Immature natural killer cell (primary cell): ENCODE measurements at regions not wholly inside any gene's neighbourhood (a gene's known extent, or its start where the extent isn't known, plus 50 kb on each side); places are given as distances from the start of the nearest gene placed in this dataset.
"Not testable (repeated sequence)": the region's sequence is repeated elsewhere in the genome, so short reads cannot be mapped to it uniquely, and the experiment has no call there.

ENCODE experiments used
- DNase-seq, 3 donors: peaks; one replicate each; pipeline ENCODE4 v3.0.0; 2022; ENCODE audit warnings: mixed read lengths in 1 of 3
- H3K27ac Mint-ChIP-seq, 6 donors: one replicate each; pipeline ENCODE4 v1.8.0; 2020; ENCODE audit warnings: mixed read lengths in 6 of 6, mild to moderate bottlenecking in 5 of 6, inconsistent platforms in 4 of 6, moderate library complexity in 3 of 6
- H3K27me3 Mint-ChIP-seq, 3 donors: one replicate each; pipeline ENCODE4 v1.8.0; 2020 to 2021; ENCODE audit warnings: low read depth in 3 of 3, mild to moderate bottlenecking in 3 of 3, mixed read lengths in 3 of 3, moderate library complexity in 3 of 3, inconsistent platforms in 1 of 3
- H3K36me3 Mint-ChIP-seq, 3 donors: one replicate each; pipeline ENCODE4 v1.8.0; 2020; ENCODE audit warnings: mixed read lengths in 3 of 3, inconsistent platforms in 2 of 3, mild to moderate bottlenecking in 2 of 3
- H3K4me1 Mint-ChIP-seq, 2 donors: one replicate each; pipeline ENCODE4 v1.8.0; 2020; ENCODE audit warnings: inconsistent platforms in 2 of 2, mild to moderate bottlenecking in 2 of 2, mixed read lengths in 2 of 2, moderate library complexity in 1 of 2
- H3K4me3 Mint-ChIP-seq, 5 donors: one replicate each; pipeline ENCODE4 v1.8.0; 2020; ENCODE audit warnings: mild to moderate bottlenecking in 5 of 5, mixed read lengths in 5 of 5, inconsistent platforms in 3 of 5, moderate library complexity in 3 of 5
- H3K9me3 Mint-ChIP-seq, 6 donors: one replicate each; pipeline ENCODE4 v1.8.0; 2020; ENCODE audit warnings: mild to moderate bottlenecking in 6 of 6, mixed read lengths in 6 of 6, inconsistent platforms in 4 of 6, moderate library complexity in 3 of 6

DNA sequence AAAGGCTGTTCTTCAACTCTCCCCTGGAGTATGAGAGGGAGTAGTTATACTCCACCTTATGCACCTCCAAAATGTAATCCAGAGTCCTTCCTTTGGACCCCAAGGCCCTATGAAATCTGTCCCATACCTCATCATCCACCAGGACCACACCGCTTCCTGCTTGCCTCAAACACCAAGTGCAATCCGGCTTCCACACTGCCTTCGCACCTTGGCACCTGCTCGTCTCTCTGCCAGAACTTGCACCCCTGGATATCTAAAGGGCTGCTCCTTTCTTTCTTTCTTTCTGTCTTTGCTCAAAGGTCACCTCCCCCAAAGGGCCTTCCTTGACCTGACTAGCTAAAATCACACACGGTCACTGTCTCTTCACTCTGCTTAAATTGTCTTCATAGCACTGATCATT, 63.9 kb upstream of the SHB start:
- no peaks in the 10 kb centered on the region for H3K4me1 Mint-ChIP-seq

DNA sequence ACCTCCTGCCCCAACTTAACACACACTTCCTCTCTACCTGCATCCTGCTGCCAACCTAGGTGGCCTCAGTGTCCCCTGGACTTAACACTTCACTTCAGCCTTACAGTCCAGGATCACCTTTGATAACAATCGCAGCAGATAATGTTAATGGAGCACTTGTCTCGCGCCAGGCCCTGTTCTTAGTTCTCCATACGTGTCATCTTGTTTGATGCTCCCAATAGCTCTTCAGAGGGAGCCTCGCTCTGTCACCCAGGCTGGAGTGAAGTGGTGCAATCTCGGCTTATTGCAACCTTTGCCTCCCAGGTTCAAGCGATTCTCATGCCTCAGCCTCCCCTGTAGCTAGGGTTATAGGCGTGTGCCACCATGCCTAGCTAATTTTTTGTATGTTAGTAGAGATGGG, 62.7 kb upstream of the SHB start:
- Mint-ChIP-seq H3K9me3 (no peaks in the 10 kb centered on the region), H3K27ac (no peak overlapping the region), H3K4me3 (no peak overlapping the region), H3K36me3 (no peaks in the 10 kb centered on the region), H3K27me3 (peaks cover 0 to 7% (median 2%) of the 10 kb centered on the region in 3 donors), H3K4me1 (no peaks in the 10 kb centered on the region)
- no peak for DNase-seq

More for the DNA sequence above, 63.9 kb upstream of the SHB start:
- Mint-ChIP-seq H3K4me3 (no peak overlapping the region), H3K27me3 (peaks cover 0 to 7% (median 3%) of the 10 kb centered on the region in 3 donors), H3K27ac (no peak overlapping the region), H3K36me3 (no peaks in the 10 kb centered on the region), H3K9me3 (no peaks in the 10 kb centered on the region)
- no peak for DNase-seq

DNA sequence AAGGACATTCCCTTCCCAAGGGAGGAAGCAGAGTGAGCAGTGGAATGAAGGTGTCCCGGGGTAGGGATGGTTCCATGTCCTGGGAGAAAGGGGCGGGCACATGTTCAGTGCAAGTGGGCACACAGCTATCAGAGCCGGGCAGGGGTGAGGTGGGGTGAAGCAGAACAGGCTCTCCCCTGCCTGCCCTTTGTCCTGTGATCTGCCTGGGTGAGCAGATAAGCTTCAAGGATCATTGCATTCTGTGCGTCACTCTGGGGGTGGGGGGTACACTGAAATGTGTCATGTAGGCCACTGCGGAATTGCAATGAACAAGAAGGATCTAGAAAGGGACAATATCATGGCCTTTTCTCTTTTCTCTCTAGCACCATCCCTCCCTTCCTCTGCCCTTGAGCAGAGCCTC, 61.7 kb upstream of the SHB start:
- H3K4me1 Mint-ChIP-seq: no peaks in the 10 kb centered on the region
- no peak overlapping the region for H3K27ac Mint-ChIP-seq
- no peak for DNase-seq
- H3K36me3 Mint-ChIP-seq: no peaks in the 10 kb centered on the region
- no peaks in the 10 kb centered on the region for H3K9me3 Mint-ChIP-seq
- H3K27me3 Mint-ChIP-seq: peaks cover 0 to 7% (median 5%) of the 10 kb centered on the region in 3 donors
- H3K4me3 Mint-ChIP-seq: no peak overlapping the region

DNA sequence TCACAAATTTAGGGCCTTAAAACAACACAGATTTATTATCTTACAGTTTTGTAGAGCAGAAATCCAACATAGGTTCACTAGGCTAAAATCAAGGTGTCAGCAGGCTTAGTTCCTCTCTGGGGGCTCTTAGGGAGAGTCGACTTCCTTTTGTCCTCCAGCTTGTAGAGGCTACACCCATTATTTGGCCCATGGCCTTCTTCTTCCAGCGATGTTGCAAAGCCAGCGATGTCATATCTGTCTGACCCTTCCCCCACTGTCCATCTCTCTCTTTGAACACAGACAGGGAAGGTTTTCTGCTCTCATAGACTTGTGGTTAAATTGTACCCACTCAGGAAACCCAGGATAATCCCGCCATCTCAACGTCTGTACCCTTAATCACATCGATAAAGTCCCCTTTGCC, 60.3 kb upstream of the SHB start:
- Mint-ChIP-seq H3K27ac (no peak overlapping the region), H3K9me3 (peaks cover 0 to 2% (median 0%) of the 10 kb centered on the region in 6 donors), H3K4me1 (no peaks in the 10 kb centered on the region), H3K27me3 (peaks cover 0 to 12% (median 5%) of the 10 kb centered on the region in 3 donors), H3K4me3 (no peak overlapping the region), H3K36me3 (no peaks in the 10 kb centered on the region)
- no peak for DNase-seq

DNA sequence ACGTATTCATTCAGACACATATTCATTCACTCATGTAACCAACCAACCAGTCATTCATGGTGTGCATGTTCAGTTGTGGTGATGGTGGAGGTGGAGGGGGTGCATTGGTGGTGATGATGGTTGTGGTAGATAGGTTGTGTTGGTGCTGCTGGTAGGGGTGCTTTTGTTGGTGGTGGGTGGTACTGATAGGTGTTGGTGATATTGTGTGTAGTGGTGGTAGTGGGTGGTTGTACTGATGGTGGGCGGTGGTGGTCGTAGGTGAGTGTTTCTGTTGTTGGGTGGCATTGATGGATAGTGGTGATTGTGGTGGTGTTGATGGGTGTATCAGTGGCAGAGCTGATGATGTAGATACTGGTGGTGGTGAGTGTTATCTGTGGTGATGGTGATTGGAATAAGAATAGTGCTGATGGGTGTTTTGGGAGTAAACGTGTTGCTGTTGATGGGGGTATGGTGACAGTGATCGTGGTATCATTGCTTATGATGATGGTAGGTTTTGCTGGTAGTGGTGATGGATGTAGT, 59.8 kb upstream of the SHB start:
- DNase-seq: no peak
- peaks cover 0 to 2% (median 0%) of the 10 kb centered on the region in 6 donors for H3K9me3 Mint-ChIP-seq
- no peaks in the 10 kb centered on the region for H3K36me3 Mint-ChIP-seq
- no peak overlapping the region for H3K4me3 Mint-ChIP-seq
- H3K27me3 Mint-ChIP-seq: peaks cover 0 to 12% (median 5%) of the 10 kb centered on the region in 3 donors
- no peaks in the 10 kb centered on the region for H3K4me1 Mint-ChIP-seq
- H3K27ac Mint-ChIP-seq: no peak overlapping the region

DNA sequence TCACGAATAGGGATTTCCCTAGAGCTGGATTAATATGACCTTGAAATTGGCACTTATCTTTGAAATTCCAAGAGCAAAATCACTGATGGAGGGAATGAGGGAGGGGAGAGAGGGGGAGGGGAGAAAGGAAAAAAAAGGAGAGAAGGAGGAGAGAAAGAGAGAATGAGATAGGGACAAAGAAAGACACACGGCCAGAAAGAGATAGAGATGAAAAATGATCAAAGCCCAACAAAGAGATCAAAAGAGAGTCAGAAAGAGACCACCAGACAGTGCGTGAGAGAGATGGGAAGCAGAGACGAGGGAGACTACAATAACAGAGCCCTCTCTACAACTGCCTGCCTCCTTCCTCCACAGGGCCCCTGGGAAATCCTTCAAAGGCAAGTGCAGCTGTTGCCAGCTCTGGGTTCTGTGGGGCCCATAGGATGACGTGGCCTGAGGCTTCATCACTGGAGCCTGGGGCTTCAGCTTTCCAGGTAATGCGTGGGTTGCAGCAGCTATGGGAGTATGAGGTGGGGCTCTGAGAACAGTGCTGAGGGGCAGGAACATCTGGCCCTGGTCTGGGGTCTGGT, 58.3 kb upstream of the SHB start:
- H3K4me3 Mint-ChIP-seq: no peak overlapping the region

DNA sequence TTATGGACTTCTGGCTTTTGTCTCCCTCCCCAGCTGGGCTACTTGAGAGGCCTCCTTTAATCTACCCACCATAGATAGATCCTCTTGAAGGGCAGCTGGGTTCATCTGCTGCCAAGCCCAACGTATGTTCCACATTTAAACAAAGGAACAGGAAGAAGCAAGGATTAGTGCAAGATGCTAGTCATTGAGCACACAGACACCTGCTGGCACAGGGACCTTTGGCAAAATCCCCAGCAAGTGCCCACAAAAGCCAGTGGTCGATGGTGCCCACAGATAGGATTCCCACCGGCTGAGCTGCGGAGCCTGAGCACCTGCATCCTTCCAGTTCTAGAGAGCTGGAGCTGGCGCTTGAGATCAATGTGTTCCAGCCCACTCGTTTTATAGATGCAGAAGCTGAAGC, 57.7 kb upstream of the SHB start:
- Mint-ChIP-seq H3K4me3 (no peak overlapping the region), H3K27ac (no peak overlapping the region), H3K4me1 (no peaks in the 10 kb centered on the region), H3K36me3 (no peaks in the 10 kb centered on the region), H3K27me3 (peaks cover 0 to 9% (median 9%) of the 10 kb centered on the region in 3 donors), H3K9me3 (peaks cover 0 to 2% (median 0%) of the 10 kb centered on the region in 6 donors)
- DNase-seq: no peak

More for the DNA sequence above, 58.3 kb upstream of the SHB start:
- no peak for DNase-seq
- no peak overlapping the region for H3K27ac Mint-ChIP-seq
- H3K36me3 Mint-ChIP-seq: no peaks in the 10 kb centered on the region
- H3K27me3 Mint-ChIP-seq: peaks cover 0 to 11% (median 9%) of the 10 kb centered on the region in 3 donors
- H3K9me3 Mint-ChIP-seq: peaks cover 0 to 2% (median 0%) of the 10 kb centered on the region in 6 donors
- no peaks in the 10 kb centered on the region for H3K4me1 Mint-ChIP-seq

DNA sequence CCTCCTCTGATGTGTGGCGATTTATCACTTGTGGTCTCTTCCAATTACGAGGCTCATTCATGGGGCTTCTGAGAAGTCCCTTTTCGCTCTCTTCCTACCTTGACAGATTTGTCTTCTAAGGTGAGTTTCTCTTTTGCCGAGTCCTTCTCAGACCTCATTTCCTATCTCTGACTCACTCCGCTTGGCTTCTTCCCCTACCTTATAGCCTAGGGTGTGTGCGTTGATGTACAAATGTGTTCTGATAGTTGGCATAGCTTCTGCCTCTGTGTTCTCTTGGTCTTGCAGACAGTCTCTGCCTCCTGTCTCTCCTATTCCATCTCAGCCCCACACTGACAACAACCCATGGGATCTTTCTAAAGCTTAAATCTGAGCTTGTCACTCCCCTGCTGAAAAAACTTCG, 56.9 kb upstream of the SHB start:
- peaks cover 0 to 2% (median 0%) of the 10 kb centered on the region in 6 donors for H3K9me3 Mint-ChIP-seq

DNA sequence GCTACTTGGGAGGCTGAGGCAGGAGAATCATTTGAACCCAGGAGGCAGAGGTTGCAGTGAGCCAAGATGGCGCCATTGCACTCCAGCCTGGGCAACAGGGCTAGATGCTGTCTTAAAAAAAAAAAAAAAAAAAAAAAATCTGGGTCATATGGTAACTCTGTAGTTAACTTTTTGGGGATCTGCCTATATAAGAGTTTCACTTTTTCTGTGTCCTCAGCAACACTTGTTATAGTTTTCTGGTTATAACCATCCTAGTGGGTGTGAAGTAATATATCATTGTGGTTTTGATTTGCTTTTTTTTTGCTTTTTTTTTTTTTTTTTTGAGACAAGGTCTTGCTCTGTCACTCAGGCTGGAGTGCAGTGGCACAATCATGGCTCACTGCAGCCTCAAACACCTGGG, 54.3 kb upstream of the SHB start:
- not testable (repeated sequence) for H3K4me3 Mint-ChIP-seq, H3K27ac Mint-ChIP-seq, H3K4me1 Mint-ChIP-seq, H3K36me3 Mint-ChIP-seq, H3K9me3 Mint-ChIP-seq
- peak in 1 of 3 donors; percentile 3 for DNase-seq
- peaks cover 4 to 11% (median 6%) of the 10 kb centered on the region in 3 donors for H3K27me3 Mint-ChIP-seq

More for the DNA sequence above, 56.9 kb upstream of the SHB start:
- DNase-seq: no peak
- Mint-ChIP-seq H3K27me3 (peaks cover 3 to 9% (median 9%) of the 10 kb centered on the region in 3 donors), H3K4me1 (no peaks in the 10 kb centered on the region), H3K36me3 (no peaks in the 10 kb centered on the region), H3K27ac (no peak overlapping the region), H3K4me3 (no peak overlapping the region)

DNA sequence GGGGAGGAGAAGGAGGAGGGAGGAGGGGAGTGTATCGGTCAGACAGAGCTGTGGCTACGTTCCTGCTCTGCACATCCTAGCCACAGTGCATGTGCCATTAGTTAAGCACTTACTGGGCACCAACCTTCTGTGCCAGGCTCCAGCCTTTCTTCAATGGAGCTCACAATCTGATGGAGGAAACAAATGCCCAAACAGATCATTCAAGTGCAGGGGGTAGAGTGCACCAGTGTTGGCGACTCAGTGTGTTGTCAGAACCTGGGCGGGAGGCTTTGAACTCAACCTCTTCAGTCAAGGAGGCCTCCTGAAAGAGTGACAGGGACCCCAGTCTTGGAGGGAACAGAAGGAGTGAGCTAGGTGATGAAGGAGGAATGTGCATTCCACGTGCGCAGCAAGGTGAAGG, 51.9 kb upstream of the SHB start:
- Mint-ChIP-seq H3K36me3 (no peaks in the 10 kb centered on the region), H3K4me1 (no peaks in the 10 kb centered on the region), H3K27me3 (peaks cover 4 to 10% (median 9%) of the 10 kb centered on the region in 3 donors), H3K27ac (no peak overlapping the region), H3K9me3 (peaks cover 0 to 2% (median 0%) of the 10 kb centered on the region in 6 donors), H3K4me3 (no peak overlapping the region)
- no peak for DNase-seq

DNA sequence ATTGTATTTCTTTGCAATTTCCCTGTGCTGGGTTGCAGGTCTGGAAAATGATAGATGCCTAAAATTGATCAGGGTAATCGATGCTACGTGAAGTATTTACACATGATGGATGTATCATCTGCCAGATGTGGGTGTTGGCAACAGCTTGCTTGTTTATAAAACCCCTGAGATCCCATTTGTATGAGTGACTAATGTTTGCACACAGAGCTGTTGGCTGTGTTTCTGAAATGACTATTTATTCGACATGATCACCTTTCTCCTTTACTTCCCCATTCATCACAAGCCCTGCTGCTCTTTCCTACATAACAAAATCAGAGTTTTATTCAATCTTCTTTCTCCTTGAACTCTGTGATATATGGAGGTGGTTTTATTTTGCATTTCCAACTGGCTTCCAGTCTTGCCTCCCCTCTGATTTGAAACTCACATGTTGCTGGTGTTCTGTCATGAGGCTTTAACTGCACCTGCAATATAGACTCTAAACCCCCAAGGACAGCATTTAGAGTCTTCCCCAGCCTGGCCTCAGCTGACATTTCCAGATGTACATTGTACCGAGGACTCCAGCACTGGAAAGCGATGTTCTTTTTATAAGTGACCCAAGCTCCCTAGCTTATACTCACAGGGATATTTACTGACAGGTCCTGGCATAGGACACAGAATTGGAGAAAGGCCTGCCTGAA, 50.7 kb upstream of the SHB start:
- Mint-ChIP-seq H3K4me3 (no peak overlapping the region), H3K27ac (no peak overlapping the region), H3K27me3 (peaks cover 4 to 8% (median 7%) of the 10 kb centered on the region in 3 donors), H3K4me1 (no peaks in the 10 kb centered on the region), H3K9me3 (peaks cover 0 to under 1% (median 0%) of the 10 kb centered on the region in 6 donors), H3K36me3 (no peaks in the 10 kb centered on the region)
- no peak for DNase-seq

DNA sequence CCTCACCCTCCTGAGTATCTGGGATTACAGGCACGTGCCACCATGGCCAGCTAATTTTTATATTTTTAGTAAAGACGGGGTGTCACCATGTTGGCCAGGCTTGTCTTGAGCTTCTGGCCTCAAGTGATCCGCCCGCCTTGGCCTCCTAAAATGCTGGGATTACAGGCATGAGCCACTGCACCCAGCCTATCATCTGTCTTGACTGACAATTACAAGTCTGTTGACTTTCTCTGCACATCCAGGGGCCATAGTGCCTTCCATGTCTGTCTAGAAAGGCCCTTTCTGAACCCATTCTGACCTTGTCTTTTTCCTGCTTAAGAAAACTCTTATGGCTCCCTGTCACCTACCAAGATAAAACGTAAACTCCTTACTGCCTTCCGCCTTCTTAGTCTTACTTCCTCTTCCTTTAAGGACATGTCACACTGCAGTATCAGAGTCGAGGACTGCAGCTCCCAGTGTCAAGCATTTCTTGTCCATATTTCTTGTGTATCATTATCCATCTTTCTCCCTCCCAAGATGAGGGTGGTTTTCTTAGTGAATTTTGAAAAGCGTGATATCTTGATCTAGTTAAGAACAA, 49.9 kb upstream of the SHB start:
- DNase-seq: no peak
- Mint-ChIP-seq H3K9me3 (no peaks in the 10 kb centered on the region), H3K36me3 (no peaks in the 10 kb centered on the region)

More for the DNA sequence above, 49.9 kb upstream of the SHB start:
- Mint-ChIP-seq H3K27me3 (peaks cover 4 to 8% (median 6%) of the 10 kb centered on the region in 3 donors), H3K27ac (no peak overlapping the region), H3K4me3 (no peak overlapping the region), H3K4me1 (no peaks in the 10 kb centered on the region)
